ENCODE measurements at regions not wholly inside any gene's neighbourhood (a gene's known extent, or its start where the extent isn't known, plus 50 kb on each side); places are given as distances from the start of the nearest gene placed in this dataset.

- no peaks in the 10 kb centered on the region for H3K4me1 ChIP-seq (ENCODE audit: insufficient read depth, low read length)
- H3K9me3 ChIP-seq (ENCODE audit: control insufficient read depth, insufficient read depth, low read length) = no peaks in the 10 kb centered on the region; the same call in 1 of the 2 replicates
- H3K9ac ChIP-seq (ENCODE audit: low read depth, low read length) = no peak overlapping the region
- no peaks in the 10 kb centered on the region for H3K36me3 ChIP-seq (ENCODE audit: insufficient read depth, low read length)
Observed at GRCh38 chr4:35494955-35495354, 749.4 kb downstream of the ARAP2 start.

- Histone ChIP-seq H3K36me3 (ENCODE audit: insufficient read depth, low read length) (no peaks in the 10 kb centered on the region), H3K9ac (ENCODE audit: low read depth, low read length) (no peak overlapping the region), H3K4me1 (ENCODE audit: insufficient read depth, low read length) (no peaks in the 10 kb centered on the region), H3K9me3 (ENCODE audit: control insufficient read depth, insufficient read depth, low read length) (no peaks in the 10 kb centered on the region)
Observed at GRCh38 chr4:35500812-35501211, 743.5 kb downstream of the ARAP2 start.

DNA sequence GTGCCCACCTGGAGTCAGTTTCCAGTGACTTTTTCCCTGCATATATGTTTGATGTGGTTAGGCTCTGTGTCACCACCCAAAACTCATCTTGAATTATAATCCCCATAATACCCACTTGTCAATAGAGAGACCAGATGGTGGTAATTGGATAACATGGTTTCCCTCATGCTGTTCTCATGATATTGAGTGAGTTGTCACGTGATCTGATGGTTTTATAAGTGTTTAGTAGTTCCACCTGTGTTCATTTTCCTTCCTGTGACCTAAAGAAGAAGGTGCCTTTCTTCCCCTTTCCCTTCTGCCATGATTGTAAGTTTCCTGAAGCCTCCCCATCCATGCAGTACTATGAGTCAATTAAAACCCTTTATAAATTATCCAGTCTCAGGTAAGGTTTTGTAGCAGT is 740.9 kb downstream of the ARAP2 start:
- H3K4me1 ChIP-seq (ENCODE audit: insufficient read depth, low read length) = no peaks in the 10 kb centered on the region

GRCh38 chr4:35506161-35506560 is 738.2 kb downstream of the ARAP2 start:
- no peaks in the 10 kb centered on the region for H3K4me1 ChIP-seq (ENCODE audit: insufficient read depth, low read length)
- H3K9me3 ChIP-seq (ENCODE audit: control insufficient read depth, insufficient read depth, low read length) = no peaks in the 10 kb centered on the region
- no peak overlapping the region for H3K9ac ChIP-seq (ENCODE audit: low read depth, low read length)
- no peaks in the 10 kb centered on the region for H3K36me3 ChIP-seq (ENCODE audit: insufficient read depth, low read length)

More for the DNA sequence above, 740.9 kb downstream of the ARAP2 start:
- H3K36me3 ChIP-seq (ENCODE audit: insufficient read depth, low read length) = no peaks in the 10 kb centered on the region
- no peaks in the 10 kb centered on the region for H3K9me3 ChIP-seq (ENCODE audit: control insufficient read depth, insufficient read depth, low read length)
- no peak overlapping the region for H3K9ac ChIP-seq (ENCODE audit: low read depth, low read length)

- H3K36me3 ChIP-seq (ENCODE audit: insufficient read depth, low read length) = no peaks in the 10 kb centered on the region
- H3K9me3 ChIP-seq (ENCODE audit: control insufficient read depth, insufficient read depth, low read length) = no peaks in the 10 kb centered on the region
- H3K9ac ChIP-seq (ENCODE audit: low read depth, low read length) = no peak overlapping the region
- no peaks in the 10 kb centered on the region for H3K4me1 ChIP-seq (ENCODE audit: insufficient read depth, low read length)
Observed at GRCh38 chr4:35511851-35512250, 732.5 kb downstream of the ARAP2 start.

- peaks cover 2% of the 10 kb centered on the region; the same call in 1 of the 2 replicates for H3K9me3 ChIP-seq (ENCODE audit: control insufficient read depth, insufficient read depth, low read length)
- H3K9ac ChIP-seq (ENCODE audit: low read depth, low read length) = no peak overlapping the region
- no peaks in the 10 kb centered on the region for H3K4me1 ChIP-seq (ENCODE audit: insufficient read depth, low read length)
- no peaks in the 10 kb centered on the region for H3K36me3 ChIP-seq (ENCODE audit: insufficient read depth, low read length)
Observed at GRCh38 chr4:35516102-35516501, 728.2 kb downstream of the ARAP2 start.

- H3K9me3 ChIP-seq (ENCODE audit: control insufficient read depth, insufficient read depth, low read length) = peaks cover 2% of the 10 kb centered on the region; the same call in 1 of the 2 replicates
- no peaks in the 10 kb centered on the region for H3K4me1 ChIP-seq (ENCODE audit: insufficient read depth, low read length)
- H3K36me3 ChIP-seq (ENCODE audit: insufficient read depth, low read length) = no peaks in the 10 kb centered on the region
- no peak overlapping the region for H3K9ac ChIP-seq (ENCODE audit: low read depth, low read length)
Observed at GRCh38 chr4:35520059-35520458, 724.3 kb downstream of the ARAP2 start.

GRCh38 chr4:35521682-35522081 is 722.6 kb downstream of the ARAP2 start:
- Histone ChIP-seq H3K9ac (ENCODE audit: low read depth, low read length) (no peak overlapping the region), H3K4me1 (ENCODE audit: insufficient read depth, low read length) (no peaks in the 10 kb centered on the region)

DNA sequence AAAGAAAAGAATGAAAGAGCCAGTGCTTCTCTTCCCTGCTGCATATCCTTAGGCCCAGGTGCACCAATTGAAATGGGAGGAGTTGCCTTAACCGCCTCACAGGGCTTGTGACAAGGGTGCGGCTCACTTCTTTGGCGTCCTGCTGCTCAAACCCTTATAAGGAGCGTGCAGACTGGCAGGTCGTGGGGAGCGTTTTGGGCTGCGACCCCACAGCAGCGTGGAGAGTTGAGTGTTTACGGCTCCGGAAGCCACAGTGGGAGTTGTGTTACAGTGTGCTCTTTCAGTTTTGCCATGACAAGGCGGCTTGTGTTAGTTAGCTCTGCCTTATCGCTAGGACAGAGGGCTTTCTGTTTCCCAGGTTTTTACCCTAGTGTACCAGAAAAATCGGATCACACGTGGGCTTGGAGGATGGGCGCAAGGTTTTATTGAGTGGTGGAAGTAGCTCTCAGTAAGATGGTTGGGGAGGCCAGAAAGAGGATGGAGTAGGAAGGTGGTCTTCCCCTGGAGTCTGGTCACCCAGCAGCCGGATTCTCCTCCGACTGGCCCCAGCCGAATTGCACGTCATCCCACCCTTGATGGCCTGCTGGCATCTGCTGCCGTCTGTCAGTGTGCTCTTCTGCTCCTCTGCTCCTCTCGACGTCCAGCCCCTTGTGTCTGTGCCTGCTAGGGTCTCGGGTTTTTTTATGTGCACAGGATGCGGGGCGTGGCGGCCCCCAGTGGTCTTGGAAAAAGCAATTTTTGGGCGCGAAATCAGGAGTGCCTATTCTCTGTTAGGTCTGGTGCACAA is 718.9 kb downstream of the ARAP2 start:
- no peaks in the 10 kb centered on the region for H3K36me3 ChIP-seq (ENCODE audit: insufficient read depth, low read length)
- no peaks in the 10 kb centered on the region for H3K4me1 ChIP-seq (ENCODE audit: insufficient read depth, low read length)
- H3K9ac ChIP-seq (ENCODE audit: low read depth, low read length) = peak overlapping the region; percentile 31; the same call in 1 of the 2 replicates
- no peaks in the 10 kb centered on the region for H3K9me3 ChIP-seq (ENCODE audit: control insufficient read depth, insufficient read depth, low read length)

More at GRCh38 chr4:35521682-35522081, 722.6 kb downstream of the ARAP2 start:
- Histone ChIP-seq H3K9me3 (ENCODE audit: control insufficient read depth, insufficient read depth, low read length) (peaks cover 2% of the 10 kb centered on the region; the same call in 1 of the 2 replicates), H3K36me3 (ENCODE audit: insufficient read depth, low read length) (no peaks in the 10 kb centered on the region)

DNA sequence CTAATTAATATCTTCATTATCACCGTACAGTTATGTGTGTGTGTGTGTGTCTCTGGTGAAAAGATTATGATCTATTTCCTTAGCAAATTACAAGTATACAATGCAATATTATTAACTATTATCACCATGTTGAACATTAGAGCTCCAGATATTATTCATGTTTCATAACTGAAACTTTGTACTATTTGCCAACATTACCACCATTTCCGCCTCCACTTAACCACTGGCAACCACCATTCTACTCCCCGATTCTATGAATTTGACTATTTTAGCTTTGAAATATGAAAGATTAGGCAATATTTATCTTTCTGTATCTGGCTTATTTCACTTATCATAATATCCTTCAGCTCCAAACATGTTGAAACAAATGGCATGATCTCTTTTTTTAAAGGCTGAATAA is 717.9 kb downstream of the ARAP2 start:
- no peak overlapping the region for H3K9ac ChIP-seq (ENCODE audit: low read depth, low read length)
- H3K9me3 ChIP-seq (ENCODE audit: control insufficient read depth, insufficient read depth, low read length) = no peaks in the 10 kb centered on the region; the same call in 1 of the 2 replicates
- no peaks in the 10 kb centered on the region for H3K4me1 ChIP-seq (ENCODE audit: insufficient read depth, low read length)
- no peaks in the 10 kb centered on the region for H3K36me3 ChIP-seq (ENCODE audit: insufficient read depth, low read length)

- Histone ChIP-seq H3K36me3 (ENCODE audit: insufficient read depth, low read length) (no peaks in the 10 kb centered on the region), H3K9me3 (ENCODE audit: control insufficient read depth, insufficient read depth, low read length) (peaks cover 3% of the 10 kb centered on the region; the same call in 1 of the 2 replicates), H3K4me1 (ENCODE audit: insufficient read depth, low read length) (no peaks in the 10 kb centered on the region), H3K9ac (ENCODE audit: low read depth, low read length) (no peak overlapping the region)
Observed at GRCh38 chr4:35534962-35535361, 709.4 kb downstream of the ARAP2 start.

DNA sequence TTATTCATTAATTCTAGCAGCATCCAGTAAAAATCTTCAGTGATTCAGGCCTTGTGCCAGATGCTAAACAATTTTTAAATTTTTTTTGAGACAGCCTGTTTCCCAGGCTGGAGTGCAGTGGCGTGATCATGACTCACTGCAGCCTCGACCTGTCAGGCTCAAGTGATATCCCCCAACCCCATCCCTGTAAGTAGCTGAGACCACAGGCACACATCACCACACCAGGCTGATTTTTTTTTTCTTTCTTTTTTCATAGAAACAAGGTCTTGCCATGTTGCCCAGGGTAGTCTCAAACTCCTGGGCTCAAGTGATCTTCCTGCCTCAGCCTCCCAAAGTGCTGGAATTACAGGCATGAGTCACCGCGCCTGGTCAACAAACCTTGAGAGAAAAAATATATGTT is 705.5 kb downstream of the ARAP2 start:
- no peaks in the 10 kb centered on the region for H3K36me3 ChIP-seq (ENCODE audit: insufficient read depth, low read length)
- no peaks in the 10 kb centered on the region for H3K9me3 ChIP-seq (ENCODE audit: control insufficient read depth, insufficient read depth, low read length)
- H3K9ac ChIP-seq (ENCODE audit: low read depth, low read length) = no peak overlapping the region
- H3K4me1 ChIP-seq (ENCODE audit: insufficient read depth, low read length) = no peaks in the 10 kb centered on the region

- Histone ChIP-seq H3K9ac (ENCODE audit: low read depth, low read length) (no peak overlapping the region), H3K36me3 (ENCODE audit: insufficient read depth, low read length) (no peaks in the 10 kb centered on the region), H3K4me1 (ENCODE audit: insufficient read depth, low read length) (no peaks in the 10 kb centered on the region), H3K9me3 (ENCODE audit: control insufficient read depth, insufficient read depth, low read length) (no peaks in the 10 kb centered on the region)
Observed at GRCh38 chr4:35539404-35540055, 704.8 kb downstream of the ARAP2 start.

- Histone ChIP-seq H3K4me1 (ENCODE audit: insufficient read depth, low read length) (no peaks in the 10 kb centered on the region), H3K9me3 (ENCODE audit: control insufficient read depth, insufficient read depth, low read length) (no peaks in the 10 kb centered on the region), H3K36me3 (ENCODE audit: insufficient read depth, low read length) (no peaks in the 10 kb centered on the region), H3K9ac (ENCODE audit: low read depth, low read length) (no peak overlapping the region)
Observed at GRCh38 chr4:35541146-35541887, 703.0 kb downstream of the ARAP2 start.

All from ES-I3 (cell line).